GM12864 (cell line): ENCODE measurements at regions not wholly inside any gene's neighbourhood (a gene's known extent, or its start where the extent isn't known, plus 50 kb on each side); places are given as distances from the start of the nearest gene placed in this dataset.

Source experiments
- DNase-seq: peaks from one replicate; pipeline ENCODE4 v3.0.0-alpha.2; 2011; ENCODE audit warnings: low read depth
- H3K4me3 ChIP-seq: 2 replicates; pipeline ENCODE4 v1.5.1; 2011; ENCODE audit warnings: mild to moderate bottlenecking, low read depth, low read length, control low read depth
- CTCF ChIP-seq: IDR thresholded peaks from 2 replicates; pipeline ENCODE4 v1.5.1; 2011; ENCODE audit warnings: low read depth, mild to moderate bottlenecking, moderate library complexity, low read length, control low read depth, inconsistent platforms; ENCODE audit errors: missing control alignments

DNA sequence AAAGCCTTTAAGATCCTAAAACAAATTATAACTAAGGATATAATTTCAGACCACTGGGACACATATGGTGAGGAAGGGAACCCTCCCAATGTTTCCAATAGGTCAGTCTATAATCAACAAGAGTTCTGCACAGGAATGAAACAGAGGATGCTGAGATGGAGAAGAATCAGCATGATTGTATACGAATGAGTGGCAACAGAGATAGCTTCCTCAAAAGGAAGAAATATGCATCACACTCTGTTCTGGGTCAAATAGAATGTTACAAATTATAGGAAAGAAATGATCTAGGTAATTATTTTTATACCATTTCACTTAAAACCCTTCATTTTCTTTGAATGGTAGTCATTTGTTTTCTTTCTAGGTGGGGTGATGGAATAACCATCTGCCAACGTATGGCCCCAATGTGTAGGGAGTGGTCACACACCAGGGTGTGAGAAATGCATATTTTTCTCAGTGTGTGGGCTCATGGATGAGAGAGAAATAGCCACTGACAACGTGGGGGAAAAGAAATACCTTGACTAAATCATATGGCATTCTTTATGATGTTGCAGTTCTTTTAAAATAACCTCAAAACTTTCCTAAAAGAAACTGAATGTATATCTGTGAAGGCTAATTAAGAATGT, 104.6 kb upstream of the IVNS1ABP start:
- no peak overlapping the region for H3K4me3 ChIP-seq
- no peak for DNase-seq
- TF ChIP-seq CTCF, result no peak

- TF ChIP-seq CTCF, result no peak
These were observed 103.6 kb upstream of the IVNS1ABP start for GRCh38 chr1:185420588-185421081.

DNA sequence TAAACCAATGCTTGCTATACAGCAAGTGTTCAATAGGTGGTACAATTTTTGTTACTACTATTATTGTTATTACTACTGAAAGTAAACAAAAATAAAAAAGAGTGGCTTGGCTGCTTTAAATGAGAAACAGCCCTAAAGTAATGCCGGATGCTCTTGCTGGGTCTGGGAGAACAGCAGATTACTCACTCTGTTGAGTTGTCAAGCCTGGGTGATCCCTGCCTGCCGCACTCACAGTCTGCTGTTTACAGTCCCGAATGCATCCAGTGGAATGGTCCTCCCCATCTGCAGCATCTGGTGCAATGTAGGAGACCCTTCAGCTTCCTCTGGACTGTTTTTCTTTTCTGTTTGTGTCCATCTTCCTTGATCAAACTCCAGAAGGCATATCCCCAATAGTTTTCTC, 102.7 kb upstream of the IVNS1ABP start:
- H3K4me3 ChIP-seq, result no peak overlapping the region
- TF ChIP-seq CTCF, result no peak
- no peak for DNase-seq

More at GRCh38 chr1:185420588-185421081, 103.6 kb upstream of the IVNS1ABP start:
- DNase-seq, result no peak
- no peak overlapping the region for H3K4me3 ChIP-seq

DNA sequence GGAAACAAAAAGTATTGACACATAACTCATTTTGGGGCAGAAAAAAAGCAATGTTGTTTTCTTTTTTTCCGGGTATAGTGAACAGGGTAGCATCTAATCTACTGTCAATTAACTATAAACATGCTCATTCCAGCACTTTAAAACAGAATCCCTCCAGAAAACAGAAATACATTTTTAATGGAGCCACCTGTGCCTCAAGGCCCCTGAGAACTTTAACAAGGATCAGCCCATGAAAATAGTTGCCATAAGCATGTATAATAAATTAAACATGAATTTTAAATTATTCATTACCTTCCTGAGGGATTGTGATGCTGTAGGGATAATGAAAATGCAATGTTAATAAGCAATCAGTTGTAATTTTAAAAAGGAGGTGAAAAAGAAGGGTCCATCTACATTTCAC, 101.4 kb upstream of the IVNS1ABP start:
- DNase-seq, result no peak
- TF ChIP-seq CTCF, result no peak
- no peak overlapping the region for H3K4me3 ChIP-seq

- no peak for TF ChIP-seq CTCF
- no peak for DNase-seq
- no peak overlapping the region for H3K4me3 ChIP-seq
These were observed 95.5 kb upstream of the IVNS1ABP start for GRCh38 chr1:185412385-185413087.

- DNase-seq, result no peak
- no peak for TF ChIP-seq CTCF
- no peak overlapping the region for H3K4me3 ChIP-seq
These were observed 92.9 kb upstream of the IVNS1ABP start for GRCh38 chr1:185409763-185410528.
